ENCODE measurements at regions not wholly inside any gene's neighbourhood (a gene's known extent, or its start where the extent isn't known, plus 50 kb on each side); places are given as distances from the start of the nearest gene placed in this dataset.
"Not testable (repeated sequence)": the region's sequence is repeated elsewhere in the genome, so short reads cannot be mapped to it uniquely, and the experiment has no call there.

DNA sequence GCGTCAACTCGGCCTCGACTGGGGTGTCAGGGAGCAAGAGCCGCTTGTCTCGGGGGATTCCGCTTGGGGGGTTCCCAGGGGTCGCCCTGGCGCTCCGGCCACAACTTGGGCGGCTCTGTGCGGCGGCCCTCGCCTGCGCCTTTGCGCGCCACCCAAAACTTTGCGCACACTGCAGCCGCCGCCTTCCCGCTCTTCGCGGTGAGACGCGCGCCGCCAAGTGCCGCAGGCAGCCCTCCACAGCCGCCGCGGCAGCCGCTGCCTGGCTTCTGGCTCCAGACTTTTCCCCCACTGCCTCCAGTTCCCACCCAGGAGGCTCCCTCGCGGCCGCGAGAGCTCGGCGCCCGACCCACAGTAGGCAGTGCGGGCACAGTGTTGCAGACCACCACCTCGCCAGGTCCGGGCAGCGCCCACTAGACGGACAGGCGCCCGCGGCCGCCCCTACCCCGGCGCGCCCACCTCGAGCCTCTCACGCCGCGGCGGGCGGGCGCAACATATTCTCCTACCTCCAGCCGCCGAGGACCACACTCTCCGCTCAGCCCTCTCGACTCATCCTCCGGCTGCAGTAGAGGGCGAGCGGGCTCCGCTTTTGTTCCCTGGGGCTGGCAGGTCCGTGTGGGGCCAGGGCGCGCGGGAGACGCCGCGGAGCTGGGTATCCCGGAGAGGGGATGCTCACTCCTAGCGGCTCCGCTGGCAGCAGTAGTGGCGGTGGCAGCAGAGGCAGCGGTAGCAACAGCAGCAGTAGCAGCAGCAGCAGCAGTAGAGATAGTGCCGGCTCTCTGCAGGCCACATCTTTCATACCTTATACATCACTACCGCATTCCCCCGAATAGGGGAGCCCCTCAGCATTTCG is 296.6 kb downstream of the OMA1 start:
- peak; percentile 91 for DNase-seq

DNA sequence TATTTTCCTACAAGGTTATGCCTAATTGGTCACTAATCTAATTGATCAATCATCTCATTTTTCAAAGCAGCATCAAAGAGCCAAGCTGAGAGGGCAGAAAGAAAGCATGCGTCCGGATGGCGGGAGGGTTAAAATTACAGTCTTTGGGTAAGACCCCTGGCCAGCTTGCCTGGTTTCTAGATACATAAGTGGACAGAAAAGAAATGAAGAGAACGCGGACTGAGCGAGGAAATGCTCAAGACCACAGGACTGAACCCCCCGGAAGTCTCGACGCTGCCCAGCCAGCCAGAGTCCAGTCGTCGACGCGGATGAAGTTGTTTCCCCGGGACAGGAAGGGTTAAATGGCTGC is 297.2 kb downstream of the OMA1 start:
- no peak for DNase-seq

DNA sequence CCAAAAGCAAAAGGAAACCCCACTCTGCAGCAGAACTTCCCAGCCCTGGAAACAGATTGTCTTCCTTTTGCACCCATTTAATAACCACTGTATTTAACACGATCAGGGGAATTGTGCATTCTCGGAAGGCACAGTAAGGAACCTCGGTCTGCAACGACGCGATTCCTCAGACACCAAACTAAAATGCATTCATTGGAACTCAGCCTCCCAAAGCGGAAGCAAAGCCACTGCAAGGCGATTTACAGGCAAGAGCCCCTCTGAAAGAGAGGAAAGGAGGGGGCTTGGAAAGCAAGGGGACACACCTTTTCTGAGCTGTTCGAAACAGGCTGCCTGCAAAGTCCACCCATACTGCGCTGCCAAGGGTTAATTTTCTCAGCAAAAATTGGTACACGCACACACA is 297.7 kb downstream of the OMA1 start:
- peak; percentile 53 for DNase-seq

DNA sequence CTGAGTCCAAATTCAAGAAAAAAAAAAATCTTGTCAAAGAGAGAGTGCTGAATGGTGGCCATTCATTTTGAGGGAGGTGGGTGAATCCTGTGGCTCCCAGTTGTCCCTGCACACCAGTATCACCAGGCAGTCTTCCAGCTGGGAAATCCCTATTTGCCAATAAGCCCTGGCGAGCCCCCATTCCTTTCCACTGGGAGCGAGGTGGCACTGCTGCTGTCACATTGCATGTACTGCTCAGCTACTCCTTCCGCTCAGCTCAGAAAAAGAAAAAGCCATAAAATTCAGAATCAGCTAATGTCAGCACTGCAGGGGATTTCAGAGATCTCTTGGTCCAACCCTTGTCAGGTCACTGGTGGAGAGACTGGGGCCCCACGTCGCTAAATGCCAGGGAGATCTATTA is 298.5 kb downstream of the OMA1 start:
- DNase-seq, result peak; percentile 22

DNA sequence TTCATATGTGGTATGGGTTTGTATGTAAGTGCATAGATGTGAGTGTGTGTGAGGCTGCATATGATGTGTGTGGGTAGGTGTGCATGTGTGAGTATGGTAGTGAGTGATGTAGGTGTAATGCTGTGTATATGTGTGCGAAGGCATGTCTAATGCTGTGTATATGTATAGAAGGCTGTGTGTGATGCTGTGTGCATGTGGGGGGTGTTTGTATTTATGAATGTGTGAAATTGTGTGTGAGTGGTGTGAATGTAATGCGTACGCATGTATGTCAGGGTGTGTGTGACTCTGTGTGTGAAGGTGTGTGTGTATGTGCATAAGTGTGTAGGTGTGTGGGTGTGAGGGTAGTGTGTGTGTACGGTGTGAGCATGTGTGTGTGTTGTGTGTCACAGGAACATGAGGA is 300.0 kb downstream of the OMA1 start:
- no peak for DNase-seq

DNA sequence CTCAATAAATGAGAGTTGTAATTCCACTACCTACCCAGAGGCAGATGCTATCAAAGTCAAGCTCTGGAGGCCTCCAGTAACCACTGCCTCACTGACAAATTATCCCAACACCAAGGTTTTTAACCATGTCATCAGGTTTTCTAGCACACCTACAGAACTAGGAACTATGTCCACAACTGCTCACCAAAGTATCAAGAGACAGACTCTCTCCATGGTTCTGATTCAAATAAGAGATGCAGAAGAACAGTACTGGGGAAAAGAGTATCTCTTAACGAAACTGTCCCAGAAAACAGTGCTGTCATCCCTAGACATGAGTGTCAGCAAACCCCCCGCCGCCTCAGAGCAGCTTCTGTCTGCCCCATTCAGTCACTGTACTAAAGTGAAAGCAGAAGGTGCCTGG is 301.7 kb downstream of the OMA1 start:
- DNase-seq, result no peak

DNA sequence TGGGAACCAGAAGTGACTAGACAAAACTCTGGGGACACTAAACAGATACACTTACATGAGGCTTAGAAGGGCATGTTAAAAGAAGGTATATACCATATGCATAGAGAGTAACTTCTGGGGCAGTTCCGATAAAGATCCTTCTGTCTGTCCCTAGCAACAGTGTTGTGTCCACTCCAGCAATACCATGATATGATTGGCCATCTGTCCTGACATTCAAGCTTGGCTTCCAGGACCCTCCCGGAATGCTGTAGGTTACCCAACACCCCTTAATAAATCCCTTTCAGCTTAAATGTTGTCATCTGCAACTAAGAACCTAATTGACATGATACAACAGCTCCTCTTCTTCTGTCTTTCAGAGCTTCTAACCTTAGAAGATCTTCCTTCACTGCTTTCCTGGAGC is 307.7 kb downstream of the OMA1 start:
- DNase-seq, result no peak

DNA sequence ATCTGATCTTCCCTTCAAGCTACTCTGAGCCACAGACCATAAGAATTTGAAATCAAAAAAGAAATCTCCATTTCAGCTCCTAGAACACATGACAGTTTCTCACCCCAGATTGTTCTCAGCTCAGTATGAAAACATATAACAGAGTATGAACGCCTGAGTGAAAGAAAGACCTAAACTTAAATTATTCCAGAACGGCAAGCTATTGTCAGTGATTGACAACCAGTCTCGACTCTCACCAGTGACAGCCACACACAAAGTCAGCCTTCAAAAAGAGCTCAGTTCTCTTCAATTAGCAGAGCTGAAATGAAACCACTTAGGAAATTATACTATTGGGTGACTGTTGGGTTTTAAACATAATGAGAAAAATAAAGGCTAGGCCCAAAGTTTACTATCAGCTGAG is 312.8 kb downstream of the OMA1 start:
- DNase-seq, result no peak

DNA sequence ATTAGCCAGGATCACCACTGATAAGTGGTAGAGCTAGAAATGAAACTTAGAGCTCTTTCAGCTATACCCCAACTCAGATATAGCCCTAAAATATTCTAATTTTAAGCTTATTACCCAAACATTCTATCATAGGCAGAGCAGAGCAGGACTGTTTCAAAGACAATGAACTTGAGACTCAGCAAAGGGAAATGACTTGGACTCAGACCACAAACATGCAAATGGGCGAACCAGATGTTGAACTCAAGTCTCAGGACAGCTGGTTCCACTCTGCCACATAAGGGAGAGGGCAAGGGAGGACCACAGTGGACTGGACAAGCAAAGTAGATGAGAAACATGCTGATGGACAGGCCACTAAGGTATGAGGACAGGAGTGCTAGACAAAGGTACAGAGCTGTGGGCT is 315.3 kb downstream of the OMA1 start:
- DNase-seq, result no peak

DNA sequence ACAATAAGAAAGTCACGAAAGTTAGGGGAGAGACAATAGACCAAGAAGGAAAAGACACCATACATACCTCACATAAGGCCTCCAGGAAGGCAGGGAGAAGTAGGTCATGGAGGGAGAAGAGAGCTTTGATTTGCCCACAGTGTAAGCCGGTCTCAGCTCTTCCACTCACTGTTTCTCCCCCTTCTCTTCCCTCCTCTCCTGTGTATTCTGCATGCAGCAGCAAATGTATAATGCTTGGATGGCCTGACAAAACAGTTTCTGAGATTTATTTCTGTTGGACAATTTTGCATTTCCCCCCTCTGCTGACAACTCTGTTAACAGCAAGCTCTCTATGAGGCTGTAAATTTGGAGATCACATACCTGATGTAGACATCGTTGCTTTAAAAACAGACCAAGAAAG is 318.9 kb downstream of the OMA1 start:
- DNase-seq, result no peak

DNA sequence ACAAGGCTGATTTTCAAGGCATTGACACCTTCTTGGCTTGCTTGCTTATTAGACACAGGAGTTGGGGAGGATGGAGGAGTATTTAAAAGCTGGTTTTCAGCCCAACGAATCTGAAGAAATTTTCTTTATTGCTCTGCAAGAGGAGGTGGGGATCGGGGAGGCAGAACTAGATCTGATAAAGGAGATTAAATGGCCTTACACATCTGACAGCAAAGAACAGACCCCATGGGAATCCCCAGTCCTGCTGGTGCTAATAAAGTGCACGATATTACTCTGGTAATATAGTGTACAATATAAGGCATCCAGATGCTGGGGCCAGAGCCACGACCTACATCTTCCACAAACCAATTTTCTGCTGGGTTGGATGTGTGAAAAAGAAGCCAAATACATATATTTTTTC is 323.0 kb downstream of the OMA1 start:
- DNase-seq, result no peak

DNA sequence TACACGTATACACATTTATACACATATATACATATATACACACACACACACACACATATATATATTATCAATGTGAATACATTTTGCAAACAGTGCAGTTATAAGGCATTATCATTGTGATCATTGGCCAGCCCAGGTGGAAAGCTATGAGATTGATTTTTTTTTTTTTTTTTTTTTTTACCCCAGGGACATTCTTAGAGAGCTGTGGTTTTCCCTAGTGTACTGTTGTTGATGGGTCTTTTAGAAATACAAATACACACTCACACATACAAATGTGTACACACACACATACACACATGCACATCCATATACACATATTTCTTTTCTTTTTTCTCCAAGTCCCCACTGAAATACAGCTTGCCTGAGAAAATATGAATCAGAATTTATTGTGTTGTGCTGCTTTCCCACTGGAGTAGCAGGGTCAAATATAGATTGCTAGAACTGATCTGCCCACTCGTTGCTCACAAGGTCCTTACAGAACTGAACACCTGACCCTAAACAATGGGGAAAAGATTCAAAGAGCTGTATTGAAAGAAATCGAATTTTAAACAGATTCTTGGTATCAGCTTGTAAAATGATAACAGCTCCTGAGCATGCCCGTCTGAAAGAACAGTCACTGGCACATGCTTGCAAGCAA is 325.6 kb downstream of the OMA1 start:
- no peak for DNase-seq

DNA sequence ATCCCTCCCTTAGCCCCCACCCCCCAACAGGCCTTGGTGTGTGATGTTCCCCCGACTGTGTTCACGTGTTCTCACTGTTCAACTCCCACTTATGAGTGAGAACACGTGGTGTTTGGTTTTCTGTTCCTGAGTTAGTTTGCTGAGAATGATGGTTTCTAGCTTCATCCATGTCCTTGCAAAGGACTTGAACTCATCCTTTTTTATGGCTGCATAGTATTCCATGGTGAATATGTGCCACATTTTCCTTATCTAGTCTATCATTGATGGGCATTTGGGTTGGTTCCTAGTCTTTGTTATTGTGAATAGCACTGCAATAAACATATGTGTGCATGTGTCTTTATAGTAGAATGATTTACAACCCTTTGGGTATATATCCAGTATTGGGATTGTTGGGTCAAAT is 330.4 kb downstream of the OMA1 start:
- not testable (repeated sequence) for DNase-seq

DNA sequence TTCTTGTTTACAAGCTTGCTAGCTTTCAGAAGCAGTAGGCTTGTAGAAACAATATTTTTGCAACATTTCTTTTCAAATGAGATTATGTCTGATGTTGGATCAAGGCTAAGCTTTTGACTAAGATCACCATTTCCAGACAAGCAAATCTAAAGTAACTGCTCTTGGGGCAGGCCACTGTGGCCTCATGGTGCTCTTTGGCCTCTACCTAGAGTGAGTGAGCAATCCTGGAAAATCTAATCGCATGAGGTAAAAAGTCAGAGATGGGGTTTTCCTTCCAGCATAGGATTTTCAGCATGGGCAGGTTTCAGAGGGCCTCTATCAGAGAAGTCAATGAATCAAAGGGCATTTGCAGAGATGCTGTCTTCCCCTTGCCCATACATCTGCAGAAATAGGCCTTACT is 331.9 kb downstream of the OMA1 start:
- no peak for DNase-seq

DNA sequence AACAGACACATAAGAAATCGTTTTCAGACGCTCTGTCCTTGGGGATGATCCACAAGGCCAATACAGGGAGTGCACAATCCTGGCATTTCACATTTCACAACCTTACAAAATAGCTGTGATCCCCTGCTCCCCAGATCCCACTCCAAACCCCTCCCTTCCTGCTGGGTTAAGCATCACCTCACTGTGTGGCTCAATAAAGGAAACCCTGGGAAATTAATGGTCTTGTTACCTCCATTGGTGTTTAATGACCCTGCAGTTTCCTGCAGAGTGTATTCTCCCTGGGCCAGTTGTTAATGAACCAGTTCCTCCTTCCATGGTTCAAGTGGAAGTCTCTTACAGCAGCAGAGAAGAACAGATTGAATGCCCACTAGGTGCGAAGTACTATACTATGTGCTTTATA is 334.7 kb downstream of the OMA1 start:
- DNase-seq, result no peak

DNA sequence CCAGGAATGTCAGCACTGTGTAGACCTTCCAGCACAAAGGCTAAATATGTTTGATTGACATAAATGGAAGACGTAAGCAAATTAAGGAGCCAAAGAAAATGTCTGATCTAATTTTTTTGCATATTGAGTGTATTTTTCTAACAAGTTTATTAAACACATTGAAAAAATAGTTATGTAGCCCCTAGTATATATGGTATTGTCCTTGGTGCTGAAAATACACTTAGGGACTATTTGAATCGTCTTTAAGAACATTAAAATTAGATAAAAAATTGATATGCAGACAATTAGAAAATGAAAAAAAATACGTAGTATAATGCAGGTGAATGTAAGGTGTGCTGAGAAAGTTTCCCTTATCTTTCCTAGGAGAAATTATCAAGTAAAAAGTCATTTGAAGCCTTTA is 337.0 kb downstream of the OMA1 start:
- no peak for DNase-seq

DNA sequence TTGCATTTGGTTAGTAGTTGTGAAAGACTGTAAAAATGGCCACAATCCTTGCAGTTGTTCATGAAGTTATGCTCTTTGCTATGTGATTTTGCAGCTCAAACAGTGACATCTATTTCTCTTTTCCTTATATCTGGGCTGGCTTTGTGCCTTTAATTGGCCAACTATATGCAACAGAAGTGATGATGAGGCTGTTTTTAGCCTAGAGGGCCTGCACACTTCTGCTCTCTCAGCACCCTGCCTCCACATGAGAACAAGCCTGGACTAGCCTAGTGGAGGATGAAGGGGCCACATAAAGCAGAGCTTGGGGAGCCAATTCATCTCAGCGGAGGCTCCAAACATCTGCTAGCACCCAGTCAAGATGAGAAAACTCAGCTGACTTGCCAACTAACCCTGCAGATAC is 339.8 kb downstream of the OMA1 start:
- no peak for DNase-seq

DNA sequence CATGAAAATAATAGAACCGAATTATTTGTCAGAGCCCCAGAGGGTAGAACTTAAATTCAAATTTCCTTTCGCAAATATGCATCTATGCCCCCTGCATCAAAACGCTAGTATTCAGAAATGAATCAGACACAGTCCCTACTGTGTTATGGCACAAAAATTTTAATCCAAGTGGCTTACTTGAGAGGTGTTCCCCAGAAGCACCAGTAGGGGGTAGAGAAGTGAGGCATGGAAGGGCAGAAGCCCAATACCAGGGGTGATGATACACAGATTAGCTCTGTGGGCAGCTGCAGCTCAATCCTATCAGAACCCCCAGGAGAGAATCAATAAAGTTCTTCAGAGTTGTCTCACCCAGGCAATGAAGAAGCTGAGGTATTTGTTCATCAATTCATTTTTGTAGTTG is 342.2 kb downstream of the OMA1 start:
- DNase-seq, result no peak

DNA sequence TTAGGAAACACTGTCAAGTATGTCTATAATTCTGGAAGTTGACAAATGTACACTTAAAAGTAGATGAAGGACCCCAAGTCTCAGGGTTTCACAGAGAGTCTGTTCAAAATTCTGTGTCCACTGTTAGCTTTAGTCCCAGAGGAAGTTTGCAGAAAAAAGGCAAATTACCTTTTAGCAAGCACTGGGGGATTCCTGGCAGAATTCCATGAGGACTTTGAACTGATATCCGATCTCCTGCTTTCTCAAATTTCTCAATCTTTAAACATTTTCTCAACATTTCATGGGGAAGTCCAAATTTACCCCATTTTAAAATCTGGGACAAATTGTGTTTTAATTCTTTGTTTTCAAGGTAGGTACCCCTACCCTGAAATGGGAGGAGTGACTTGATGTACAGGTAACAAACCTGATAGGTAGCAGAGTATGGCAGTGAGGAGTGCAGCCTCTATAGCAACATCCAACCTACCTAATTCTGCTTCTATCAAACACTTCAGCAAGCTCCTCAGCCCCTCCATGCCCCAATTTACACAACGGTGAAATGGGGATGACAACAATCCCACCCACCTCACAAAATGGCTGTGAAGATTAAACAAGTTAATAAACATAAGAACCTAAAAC is 344.9 kb downstream of the OMA1 start:
- DNase-seq, result no peak

DNA sequence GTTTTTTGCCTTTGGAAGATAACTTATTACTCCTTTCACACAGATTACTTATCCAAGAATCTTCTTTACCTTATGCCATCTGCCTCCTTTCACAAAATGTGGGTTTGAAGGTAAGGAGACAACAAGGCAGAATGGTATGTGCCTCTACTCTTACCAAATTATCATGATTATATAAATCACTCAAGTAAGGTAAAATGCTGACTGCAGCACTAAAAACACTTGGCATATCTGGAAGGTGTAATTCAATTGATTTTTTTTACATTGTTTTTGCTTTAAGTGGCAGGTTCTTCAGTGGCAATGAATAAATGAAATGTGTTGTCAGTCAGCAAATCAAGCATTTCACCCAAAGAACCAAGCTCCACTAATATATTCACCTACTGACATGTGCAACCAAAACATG is 346.1 kb downstream of the OMA1 start:
- DNase-seq, result no peak

DNA sequence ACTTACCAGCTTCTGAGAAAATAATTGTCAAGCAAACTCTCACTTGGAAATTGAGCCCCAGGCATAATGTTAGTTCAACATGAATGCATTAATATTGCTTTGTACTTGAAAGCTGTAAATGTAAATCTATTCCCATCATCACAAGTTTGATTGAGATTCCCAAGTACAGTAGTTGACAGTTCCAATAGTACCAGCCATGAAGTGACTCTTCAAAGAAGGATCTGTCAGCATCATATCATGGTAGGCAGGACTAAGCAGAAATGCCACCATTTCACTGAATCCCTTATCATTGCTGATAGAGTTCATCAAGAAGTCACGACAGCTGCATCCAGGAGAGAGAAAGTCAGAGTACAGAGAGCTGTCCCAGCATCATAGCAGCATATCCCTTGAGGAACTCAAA is 348.7 kb downstream of the OMA1 start:
- no peak for DNase-seq

DNA sequence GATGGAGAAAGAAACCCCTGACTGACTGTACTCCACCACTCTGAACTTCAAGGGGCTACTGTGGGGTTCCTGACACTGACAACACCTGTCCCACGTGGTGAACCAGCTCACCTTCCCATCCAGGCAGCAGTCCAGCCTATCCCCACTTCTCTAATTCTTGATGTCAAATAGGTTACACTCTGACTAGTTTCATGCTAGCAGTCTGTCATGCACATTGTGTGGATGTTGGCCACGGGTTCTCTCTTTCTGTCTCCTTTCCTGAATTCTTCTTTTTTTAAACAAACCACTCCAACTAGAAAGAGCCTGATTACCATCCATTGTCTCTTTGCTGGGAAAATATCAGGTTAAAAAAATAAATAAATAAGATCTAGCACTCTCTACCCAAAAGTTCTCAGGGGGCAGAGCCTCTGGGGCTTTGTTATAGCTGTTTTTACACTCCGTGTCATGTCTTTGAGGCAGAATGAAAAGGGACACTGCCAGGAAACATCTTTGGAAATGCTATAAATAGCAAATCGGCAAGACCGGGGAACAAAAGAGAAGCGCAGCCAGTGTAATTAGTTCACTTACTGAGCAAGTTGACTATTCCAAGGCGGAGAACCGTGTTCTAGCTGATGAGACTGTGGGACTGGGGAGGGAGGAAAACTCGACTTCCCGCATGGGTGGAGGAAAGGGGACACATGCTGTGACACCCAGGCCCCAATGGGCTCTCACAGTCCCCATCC is 356.1 kb downstream of the OMA1 start:
- DNase-seq, result peak; percentile 51

DNA sequence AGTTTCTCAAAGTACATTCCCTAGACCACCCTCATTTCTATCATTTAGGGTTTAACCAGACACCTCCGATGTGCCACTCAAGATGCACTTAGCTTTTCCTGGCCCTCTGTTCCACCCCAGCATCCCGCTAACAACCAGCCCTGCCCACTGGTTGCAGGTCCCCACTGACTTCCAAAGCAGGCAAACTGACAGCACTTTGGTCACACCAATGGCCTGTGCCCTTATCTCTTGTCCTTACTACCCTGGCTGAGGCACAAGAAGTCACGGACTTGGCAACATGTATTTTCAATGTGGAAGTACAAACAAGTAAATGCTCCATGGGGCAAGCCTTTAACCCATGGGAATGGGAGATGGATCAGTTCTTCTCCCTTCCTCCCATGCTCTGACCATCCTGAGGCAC is 357.1 kb downstream of the OMA1 start:
- DNase-seq, result no peak

DNA sequence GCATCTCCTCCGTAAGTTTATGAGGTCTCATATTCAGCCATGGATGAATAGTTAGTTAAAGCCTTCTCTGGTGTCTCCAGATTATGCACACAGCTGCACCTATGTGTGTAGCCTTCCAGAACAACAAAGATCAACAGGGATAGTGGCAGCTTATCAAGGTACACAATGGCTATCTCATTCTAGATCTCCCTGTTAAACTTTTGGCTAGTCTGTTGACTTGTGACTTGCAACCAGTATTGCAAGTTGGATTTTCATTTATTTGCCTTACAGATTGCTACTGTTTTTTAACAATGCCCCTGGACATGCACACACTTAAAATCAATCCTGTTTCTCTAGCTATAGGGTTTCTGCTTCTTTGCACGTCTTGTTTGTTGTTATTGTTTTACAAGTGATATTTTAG is 363.2 kb downstream of the OMA1 start:
- no peak for DNase-seq
